HUDEP-2 (cell line): ENCODE measurements at regions not wholly inside any gene's neighbourhood (a gene's known extent, or its start where the extent isn't known, plus 50 kb on each side); places are given as distances from the start of the nearest gene placed in this dataset.
A peak's percentile ranks its signal among the peaks of the same experiment; 100 is the strongest.
"Not testable (repeated sequence)": the region's sequence is repeated elsewhere in the genome, so short reads cannot be mapped to it uniquely, and the experiment has no call there.

Experiments used
- DNase-seq, 76 experiments: peaks; one replicate each; lab custom pipeline; 2025; ENCODE audit not compliant: unreplicated experiment in 76 of 76; lab: John Stamatoyannopoulos, UW

DNA sequence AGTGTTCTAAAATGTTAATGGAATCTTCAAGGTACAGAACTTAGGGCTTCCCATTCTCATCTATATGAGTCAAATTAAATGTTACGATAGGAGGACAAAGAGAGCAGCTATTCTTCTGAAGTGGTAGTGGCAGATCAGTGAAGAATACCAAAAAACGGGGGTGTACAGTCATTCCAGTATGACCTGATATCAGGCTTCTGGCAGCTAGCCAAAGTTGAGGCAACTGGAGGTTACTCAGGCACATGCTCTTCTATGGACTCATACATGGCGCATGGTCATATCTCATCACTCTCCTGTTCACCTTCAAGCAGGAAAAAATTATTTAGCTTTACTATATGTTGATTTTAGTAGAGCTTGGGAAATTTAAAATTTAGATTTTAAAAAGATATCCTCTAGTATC, 1608.8 kb downstream of the GRIK2 start:
- peak in 10 of 76 experiments; percentile 8 to 82 (median 73) for DNase-seq

GRCh38 chr6:103001724-103002123, 1608.2 kb downstream of the GRIK2 start:
- DNase-seq, result no peak

- DNase-seq, result no peak
Measured at GRCh38 chr6:103000688-103001087, 1607.2 kb downstream of the GRIK2 start.

DNA sequence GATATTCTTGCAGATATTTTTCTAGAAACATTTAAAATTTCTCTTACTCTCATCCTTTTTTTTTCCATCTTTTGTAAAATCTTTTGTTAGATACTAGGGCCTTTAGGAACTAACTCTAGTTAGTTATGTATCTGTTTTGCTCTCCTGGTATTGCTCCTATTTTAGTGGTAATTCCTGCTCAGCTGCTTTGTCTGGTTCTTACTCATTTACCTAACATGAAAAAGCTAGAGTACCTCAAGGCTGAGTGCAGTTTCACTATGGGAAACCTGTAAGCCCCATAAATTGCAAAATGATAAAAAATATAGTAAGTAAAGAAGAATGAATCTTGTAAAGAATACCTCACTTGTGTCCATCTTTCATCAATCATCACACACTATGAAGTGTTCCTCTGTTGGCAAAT, 1602.0 kb downstream of the GRIK2 start:
- no peak for DNase-seq

DNA sequence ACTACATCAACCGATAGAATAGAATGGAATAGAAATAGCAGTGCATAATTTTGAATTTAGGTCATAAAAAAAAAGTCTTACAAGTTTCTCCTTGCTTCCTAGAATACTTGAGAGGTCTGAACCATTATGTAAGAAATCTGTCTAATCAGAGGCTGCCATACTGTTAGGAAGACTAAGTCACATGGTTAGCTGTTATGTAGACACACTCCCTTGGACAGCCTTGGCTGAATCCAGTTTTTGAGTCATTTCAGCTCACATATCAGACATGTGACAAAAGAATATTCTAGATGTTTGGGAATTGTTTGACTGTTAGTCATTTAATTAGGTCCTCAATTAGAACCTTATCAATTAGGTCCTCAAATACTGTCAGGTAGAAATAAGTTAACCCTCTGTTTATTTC, 1601.4 kb downstream of the GRIK2 start:
- no peak for DNase-seq

DNA sequence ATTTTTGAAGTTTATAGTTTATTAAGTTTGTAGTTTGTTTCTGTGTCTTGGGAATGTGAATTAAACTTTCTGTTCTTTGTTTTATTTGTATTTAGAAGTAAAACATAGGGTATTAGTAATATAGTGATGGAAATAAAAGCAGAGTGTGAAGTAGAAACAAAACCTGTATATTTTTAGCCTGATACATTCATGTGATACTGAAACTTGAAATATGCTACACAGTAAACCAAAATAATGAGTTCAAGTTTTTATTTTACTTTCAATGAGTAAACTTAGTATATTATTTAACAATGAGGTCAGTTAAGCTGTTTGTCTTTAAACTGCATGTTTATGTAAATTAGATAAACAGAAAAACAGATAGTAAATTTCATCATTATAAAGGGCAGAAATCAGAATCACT, 1592.6 kb downstream of the GRIK2 start:
- no peak for DNase-seq

DNA sequence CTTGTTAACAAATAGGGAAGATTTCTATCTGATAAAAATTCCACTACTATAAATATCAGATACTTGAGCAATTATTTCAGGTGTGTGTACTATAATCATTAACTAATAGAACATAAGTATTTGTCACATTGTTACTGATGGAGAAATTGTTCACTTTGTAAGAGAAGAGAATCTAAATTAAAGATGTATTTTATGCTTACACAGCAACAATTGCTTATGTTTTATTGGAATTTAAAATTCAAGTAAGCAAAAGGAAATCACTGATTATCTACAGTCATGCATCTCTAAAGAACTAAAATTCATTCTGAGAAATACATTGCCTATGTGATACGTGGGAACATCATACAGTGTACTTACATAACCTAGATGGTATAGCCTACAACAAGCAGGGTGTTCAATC, 1590.8 kb downstream of the GRIK2 start:
- no peak for DNase-seq

- no peak for DNase-seq
Measured at GRCh38 chr6:102981490-102982015, 1588.0 kb downstream of the GRIK2 start.

DNA sequence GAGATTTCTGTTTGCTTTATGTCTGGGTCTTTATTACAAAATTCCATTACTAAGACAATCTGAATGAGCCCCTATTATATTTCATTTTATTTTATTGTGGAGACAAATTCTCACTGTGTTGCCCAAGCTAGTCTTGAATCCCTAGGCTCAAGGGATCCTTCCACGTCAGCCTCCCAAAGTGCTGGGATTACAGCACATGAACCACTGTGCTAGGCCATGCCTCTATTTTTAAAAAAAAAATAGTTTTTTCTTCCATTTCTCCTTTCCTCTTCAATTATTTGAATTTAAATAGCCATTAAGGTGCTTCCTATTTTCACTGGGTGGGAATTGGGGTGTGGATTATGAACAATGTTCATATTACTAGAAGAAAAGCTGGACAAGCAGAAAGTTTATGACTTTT, 1587.4 kb downstream of the GRIK2 start:
- no peak for DNase-seq

DNA sequence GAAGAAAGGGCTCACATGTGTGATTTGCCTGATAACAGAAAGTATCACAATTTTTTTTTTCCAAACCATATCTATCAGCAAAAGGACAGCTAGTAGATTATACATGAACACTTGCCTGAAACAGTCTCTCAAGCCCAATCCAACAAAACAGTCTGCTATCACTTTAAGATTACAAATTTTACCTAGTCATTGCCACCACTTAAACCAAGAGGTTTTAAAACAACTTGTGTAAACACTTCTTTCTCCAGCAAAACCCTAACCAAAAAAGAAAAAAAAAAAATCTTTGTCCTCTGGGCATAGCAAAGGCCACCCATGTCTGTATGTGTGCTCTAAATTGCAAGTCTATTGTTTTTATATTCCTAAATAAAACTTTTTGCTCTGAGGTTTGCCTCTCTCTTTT, 1568.4 kb downstream of the GRIK2 start:
- DNase-seq, result no peak

GRCh38 chr6:102950967-102951366, 1557.5 kb downstream of the GRIK2 start:
- DNase-seq, result no peak

DNA sequence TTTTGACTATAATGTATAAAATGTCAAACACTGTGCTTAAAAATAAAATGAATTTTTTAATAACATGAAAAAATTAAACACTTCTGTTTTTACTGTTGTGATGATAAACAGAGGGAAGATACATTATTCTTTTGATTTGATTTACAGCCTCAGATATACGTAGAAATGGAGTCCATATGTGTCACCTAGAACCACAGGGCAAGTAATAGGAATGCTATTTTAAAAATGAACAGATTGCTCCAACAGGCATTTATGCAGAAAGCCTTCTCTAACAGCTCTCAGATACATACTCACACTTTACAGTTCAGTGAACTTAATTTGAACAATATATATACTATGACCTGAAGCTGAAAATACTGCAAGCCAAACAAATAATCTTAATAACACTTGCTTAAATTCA, 1551.0 kb downstream of the GRIK2 start:
- no peak for DNase-seq

- no peak for DNase-seq
Measured at GRCh38 chr6:102942206-102942605, 1548.7 kb downstream of the GRIK2 start.

GRCh38 chr6:102936959-102937358, 1543.5 kb downstream of the GRIK2 start:
- no peak for DNase-seq

DNA sequence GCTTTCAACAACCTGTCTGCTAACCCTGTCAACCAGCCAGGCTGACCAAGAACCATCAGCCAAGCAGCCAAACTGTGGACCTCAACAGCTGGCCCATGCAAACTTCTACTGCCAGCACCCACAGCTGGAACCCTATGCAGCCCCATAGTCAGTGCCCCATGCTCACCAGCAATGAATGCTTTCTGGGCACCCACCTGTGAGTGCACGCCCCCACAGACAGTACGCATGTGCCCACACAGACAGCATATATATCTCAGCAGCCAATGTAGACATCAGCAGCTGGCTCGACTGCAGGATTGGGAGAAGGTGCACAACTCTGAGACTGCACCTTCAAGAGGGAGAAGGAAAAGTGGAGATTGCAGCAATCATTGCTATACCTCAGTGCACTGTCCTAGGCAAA, 1534.6 kb downstream of the GRIK2 start:
- no peak for DNase-seq

GRCh38 chr6:102918161-102918560, 1524.7 kb downstream of the GRIK2 start:
- no peak for DNase-seq

- DNase-seq, result no peak
Measured at GRCh38 chr6:102911571-102911970, 1518.1 kb downstream of the GRIK2 start.

GRCh38 chr6:102910701-102911139, 1517.2 kb downstream of the GRIK2 start:
- DNase-seq, result not testable (repeated sequence)

GRCh38 chr6:102907181-102907580, 1513.7 kb downstream of the GRIK2 start:
- DNase-seq, result no peak

- no peak for DNase-seq
Measured at GRCh38 chr6:102902471-102902870, 1509.0 kb downstream of the GRIK2 start.

DNA sequence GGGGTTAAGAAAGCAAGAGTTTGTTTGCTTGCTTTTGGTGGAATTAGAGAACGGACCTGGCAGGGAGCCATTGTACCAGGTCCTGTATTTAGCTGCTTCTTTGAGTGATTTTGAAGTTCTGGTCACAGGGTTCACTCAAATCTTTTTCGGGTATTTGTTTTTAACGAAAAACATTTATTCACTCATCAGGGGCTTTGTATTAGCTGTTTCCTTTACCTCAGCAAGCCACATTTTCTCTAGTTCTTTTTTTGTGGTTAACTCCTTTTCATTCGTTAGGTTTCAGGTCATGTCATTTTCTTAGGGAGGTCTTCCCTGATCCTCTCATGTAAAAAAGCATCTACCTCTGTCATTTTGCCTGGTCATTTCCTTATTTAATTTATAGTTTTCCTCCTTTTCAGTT, 1502.2 kb downstream of the GRIK2 start:
- no peak for DNase-seq

DNA sequence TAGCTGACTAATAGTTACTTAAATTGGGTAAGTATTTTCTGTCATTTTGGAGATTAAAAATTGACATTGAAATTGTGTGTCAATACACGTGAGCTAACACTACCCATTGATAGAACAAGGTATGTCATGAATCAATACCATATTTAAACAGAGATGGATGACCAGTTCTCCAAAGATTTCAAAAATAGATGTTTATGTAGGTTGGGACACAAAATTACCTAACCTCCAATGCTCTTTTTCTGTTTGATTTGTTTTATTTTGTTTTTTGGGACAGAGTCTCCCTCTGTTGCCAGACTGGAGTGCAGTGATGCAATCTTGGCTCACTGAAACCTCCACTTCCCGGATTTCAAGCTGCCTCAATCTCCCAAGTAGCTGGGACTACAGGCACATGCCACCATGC, 1491.7 kb downstream of the GRIK2 start:
- DNase-seq, result no peak

- DNase-seq, result no peak
Measured at GRCh38 chr6:102853249-102853955, 1459.9 kb downstream of the GRIK2 start.
